ENCODE measurements at regions not wholly inside any gene's neighbourhood (a gene's known extent, or its start where the extent isn't known, plus 50 kb on each side); places are given as distances from the start of the nearest gene placed in this dataset.
A peak's percentile ranks its signal among the peaks of the same experiment; 100 is the strongest.

GRCh38 chr9:80664327-80665210, 1024.8 kb downstream of the TLE1 start:
- Histone ChIP-seq H2BK15ac (ENCODE audit: low read length) (no peak overlapping the region), H2AFZ (ENCODE audit: low read length) (no peak overlapping the region), H2BK5ac (ENCODE audit: low read depth, low read length) (no peak overlapping the region), H3K9me3 (ENCODE audit: insufficient read depth in 2 of 2, low read depth in 1 of 2, low read length in 1 of 2) (peaks cover 12 to 17% of the 10 kb centered on the region in 2 experiments), H3K4me3 (ENCODE audit: extremely low read depth in 1 of 4, insufficient read depth in 2 of 4, low read depth in 3 of 4, low read length in 4 of 4) (no peak overlapping the region), H3K79me1 (ENCODE audit: low read depth, low read length) (no peaks in the 10 kb centered on the region), H2AK5ac (ENCODE audit: low read depth, low read length) (no peak overlapping the region), H3K23me2 (ENCODE audit: low read depth, low read length) (no peaks in the 10 kb centered on the region), H3K4me1 (replicated peaks in 1 of 4; ENCODE audit: control insufficient read depth in 3 of 4, insufficient read depth in 4 of 4, low read length in 3 of 4) (no peaks in the 10 kb centered on the region), H3K56ac (replicated peaks; ENCODE audit: insufficient read length, low read depth, low read length) (no peak overlapping the region), H3K36me3 (ENCODE audit: control insufficient read depth in 2 of 4, insufficient read depth in 4 of 4, low read length in 3 of 4) (no peaks in the 10 kb centered on the region), H3K23ac (ENCODE audit: insufficient read length) (no peak overlapping the region), H3K27ac (ENCODE audit: low read depth, low read length) (no peak overlapping the region), H3K18ac (ENCODE audit: extremely low read depth, low read length) (no peak overlapping the region), H3K4ac (replicated peaks; ENCODE audit: insufficient read length, low read depth, low read length) (no peak overlapping the region), H3K4me2 (ENCODE audit: insufficient read depth in 1 of 2, low read depth in 2 of 2, low read length in 2 of 2) (no peak overlapping the region), H3K79me2 (ENCODE audit: control insufficient read depth in 1 of 2, insufficient read depth in 2 of 2, low read length in 2 of 2) (no peaks in the 10 kb centered on the region), H3K9ac (replicated peaks in 1 of 4; ENCODE audit: extremely low read depth in 1 of 4, low read depth in 3 of 4, low read length in 3 of 4) (no peak overlapping the region), H2BK120ac (replicated peaks; ENCODE audit: low read depth, low read length) (no peak overlapping the region), H2BK20ac (ENCODE audit: low read length) (no peak overlapping the region), H4K8ac (ENCODE audit: extremely low read depth, insufficient read depth, low read length) (no peak overlapping the region), H4K5ac (ENCODE audit: insufficient read length, low read depth, low read length) (no peak overlapping the region), H3K27me3 (replicated peaks in 1 of 4; ENCODE audit: control insufficient read depth in 3 of 4, extremely low read depth in 1 of 4, insufficient read depth in 3 of 4, low read length in 3 of 4) (no peaks in the 10 kb centered on the region), H3K14ac (ENCODE audit: insufficient read length) (no peak overlapping the region), H4K91ac (replicated peaks; ENCODE audit: insufficient read length, low read length) (no peak overlapping the region), H4K20me1 (replicated peaks in 1 of 2; ENCODE audit: control insufficient read depth in 1 of 2, insufficient read depth in 2 of 2, low read length in 2 of 2) (no peaks in the 10 kb centered on the region), H2BK12ac (ENCODE audit: low read depth, low read length) (no peak overlapping the region)
- FAIRE-seq: no peak
- ChIA-PET CTCF (ENCODE audit: partially characterized antibody) (no interaction called here), POLR2A (ENCODE audit: partially characterized antibody) (no interaction called here)
- no peak for DNase-seq (ENCODE audit: low read depth in 1 of 2, low spot score in 2 of 2)
- 84% methylated on average over 4 of the region's 4 CpGs; no CpG with 5 or more reads in 1 of the 2 experiments for WGBS, 2 experiments (ENCODE audit: extremely low coverage in 1 of 2, insufficient coverage in 1 of 2, insufficient read length in 1 of 2, insufficient replicate concordance in 2 of 2, low coverage in 1 of 2, low lambda C conversion rate in 2 of 2, missing lambda C conversion rate in 1 of 2)
- TF ChIP-seq, protein P1, sequence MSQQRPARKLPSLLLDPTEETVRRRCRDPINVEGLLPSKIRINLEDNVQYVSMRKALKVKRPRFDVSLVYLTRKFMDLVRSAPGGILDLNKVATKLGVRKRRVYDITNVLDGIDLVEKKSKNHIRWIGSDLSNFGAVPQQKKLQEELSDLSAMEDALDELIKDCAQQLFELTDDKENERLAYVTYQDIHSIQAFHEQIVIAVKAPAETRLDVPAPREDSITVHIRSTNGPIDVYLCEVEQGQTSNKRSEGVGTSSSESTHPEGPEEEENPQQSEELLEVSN (IDR thresholded peaks at IDR 0.05): no peak
- TF ChIP-seq RBBP5 (IDR thresholded peaks at IDR 0.05; ENCODE audit: borderline replicate concordance, low read depth, low read length): no peak
- no peak for TF ChIP-seq RXRA (IDR thresholded peaks at IDR 0.05; ENCODE audit: insufficient read depth, low read depth, low read length)
- TF ChIP-seq EZH2 (IDR thresholded peaks at IDR 0.05; ENCODE audit: low read depth, low read length, severe bottlenecking): no peak
- no peak for TF ChIP-seq CHD2 (IDR thresholded peaks at IDR 0.05; ENCODE audit: low read length)
- TF ChIP-seq PHF8 (conservative IDR thresholded peaks at IDR 0.05; ENCODE audit: low read depth, low read length): no peak
- peak in 1 of 3 experiments; percentile 17; a peak in 1 of 4 replicates for TF ChIP-seq CTCF (IDR thresholded peaks at IDR 0.05; ENCODE audit: control extremely low read depth in 1 of 3, insufficient read depth in 1 of 3, low read depth in 1 of 3, low read length in 3 of 3)
- no peak for TF ChIP-seq CHD1 (IDR thresholded peaks at IDR 0.05; ENCODE audit: low read depth, low read length)
- peak; percentile 53 to 58 for TF ChIP-seq RAD21 (IDR thresholded peaks at IDR 0.05 in 1 of 2, conservative IDR thresholded peaks at IDR 0.05 in 1 of 2; ENCODE audit: low read depth in 2 of 2, low read length in 2 of 2)
